ENCODE measurements at regions not wholly inside any gene's neighbourhood (a gene's known extent, or its start where the extent isn't known, plus 50 kb on each side); places are given as distances from the start of the nearest gene placed in this dataset.

- no peak for DNase-seq
Observed at GRCh38 chr5:8247049-8247899, 378.3 kb downstream of the MTRR start.

GRCh38 chr5:8253376-8253775 is 384.4 kb downstream of the MTRR start:
- no peak for DNase-seq

- DNase-seq, result no peak
Observed at GRCh38 chr5:8254674-8255073, 385.7 kb downstream of the MTRR start.

GRCh38 chr5:8258801-8259200 is 389.9 kb downstream of the MTRR start:
- DNase-seq, result no peak

GRCh38 chr5:8270246-8270645 is 401.3 kb downstream of the MTRR start:
- no peak for DNase-seq

GRCh38 chr5:8280711-8281363 is 411.9 kb downstream of the MTRR start:
- DNase-seq, result no peak

- DNase-seq, result no peak
Observed at GRCh38 chr5:8288334-8288733, 419.4 kb downstream of the MTRR start.

GRCh38 chr5:8288897-8289516 is 420.1 kb downstream of the MTRR start:
- DNase-seq, result no peak

- DNase-seq, result no peak
Observed at GRCh38 chr5:8289779-8290178, 420.8 kb downstream of the MTRR start.

- DNase-seq, result no peak
Observed at GRCh38 chr5:8290721-8291120, 421.8 kb downstream of the MTRR start.

- no peak for DNase-seq
Observed at GRCh38 chr5:8291641-8292040, 422.7 kb downstream of the MTRR start.

- no peak for DNase-seq
Observed at GRCh38 chr5:8295141-8295540, 426.2 kb downstream of the MTRR start.

GRCh38 chr5:8299716-8300115 is 430.8 kb downstream of the MTRR start:
- DNase-seq, result no peak

GRCh38 chr5:8304341-8304740 is 435.4 kb downstream of the MTRR start:
- no peak for DNase-seq

GRCh38 chr5:8306288-8306896 is 437.4 kb downstream of the MTRR start:
- no peak for DNase-seq

GRCh38 chr5:8314965-8315364 is 446.0 kb downstream of the MTRR start:
- DNase-seq, result no peak

GRCh38 chr5:8316608-8317280 is 447.8 kb downstream of the MTRR start:
- no peak for DNase-seq

GRCh38 chr5:8317335-8317734 is 448.4 kb downstream of the MTRR start:
- DNase-seq, result no peak

- no peak for DNase-seq
Observed at GRCh38 chr5:8320244-8320643, 451.3 kb downstream of the MTRR start.

GRCh38 chr5:8321272-8321671 is 452.3 kb downstream of the MTRR start:
- DNase-seq, result no peak

- no peak for DNase-seq
Observed at GRCh38 chr5:8322484-8322883, 453.5 kb downstream of the MTRR start.

GRCh38 chr5:8327016-8327415 is 458.1 kb downstream of the MTRR start:
- no peak for DNase-seq

- DNase-seq, result no peak
Observed at GRCh38 chr5:8329773-8330172, 460.8 kb downstream of the MTRR start.
